GM21786 (cell line): ENCODE measurements at regions not wholly inside any gene's neighbourhood (a gene's known extent, or its start where the extent isn't known, plus 50 kb on each side); places are given as distances from the start of the nearest gene placed in this dataset.
A peak's percentile ranks its signal among the peaks of the same experiment; 100 is the strongest.

ENCODE experiments used
- ATAC-seq: cut with Tn5 transposase; IDR thresholded peaks from one replicate; pipeline ENCODE4 v1.9.1; 2021; ENCODE audit not compliant: unreplicated experiment

DNA sequence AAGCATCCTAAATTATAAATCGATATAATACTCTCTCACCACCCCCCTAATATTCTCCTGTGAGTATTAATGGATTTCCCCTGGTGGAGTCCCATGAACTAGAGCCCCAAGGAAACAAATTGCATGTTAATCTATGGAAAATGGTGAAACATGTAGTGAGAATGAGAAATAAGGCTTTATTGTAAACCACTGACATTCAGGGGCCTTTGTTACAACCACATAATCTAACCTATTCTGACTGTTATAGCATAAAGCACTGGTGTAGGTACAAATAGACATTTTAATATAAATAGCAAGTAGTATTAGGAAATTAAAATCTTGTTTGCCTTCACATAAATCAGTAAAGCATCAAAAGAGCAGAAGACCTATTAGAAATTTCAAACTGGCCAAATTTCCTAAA, 65.3 kb upstream of the TLK1 start:
- ATAC-seq: no peak

DNA sequence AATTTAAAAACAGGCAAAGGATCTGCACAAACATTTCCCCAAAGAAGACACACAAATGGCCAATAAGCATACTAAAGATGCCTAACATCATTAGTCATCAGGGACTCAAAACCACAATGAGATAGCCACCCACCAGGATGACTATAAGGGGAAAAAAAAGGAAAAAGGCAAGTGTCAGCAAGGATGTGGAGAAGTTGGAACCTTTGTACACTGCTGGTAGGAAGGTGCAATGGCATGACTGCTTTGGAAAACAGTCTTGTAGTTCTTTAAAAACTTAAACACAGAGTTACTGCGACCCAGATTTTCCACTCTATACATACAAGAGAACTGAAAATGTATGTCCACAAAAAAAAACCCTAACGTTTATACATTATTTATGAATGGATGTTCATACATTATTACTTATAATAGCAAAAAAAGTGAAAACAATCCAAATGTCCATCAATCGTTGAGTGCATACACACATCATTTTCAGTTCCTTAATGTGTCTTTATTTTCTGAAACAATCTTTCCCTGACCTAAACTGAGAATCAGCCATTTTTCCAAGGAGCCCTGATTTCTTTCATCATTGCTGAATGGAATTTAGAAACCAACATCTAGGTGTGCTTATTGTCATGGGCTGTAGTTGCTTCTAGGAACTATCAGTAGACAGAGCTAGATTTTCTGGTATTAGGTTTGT, 64.7 kb upstream of the TLK1 start:
- ATAC-seq: no peak

GRCh38 chr2:171217330-171217729, 56.6 kb upstream of the TLK1 start:
- no peak for ATAC-seq

DNA sequence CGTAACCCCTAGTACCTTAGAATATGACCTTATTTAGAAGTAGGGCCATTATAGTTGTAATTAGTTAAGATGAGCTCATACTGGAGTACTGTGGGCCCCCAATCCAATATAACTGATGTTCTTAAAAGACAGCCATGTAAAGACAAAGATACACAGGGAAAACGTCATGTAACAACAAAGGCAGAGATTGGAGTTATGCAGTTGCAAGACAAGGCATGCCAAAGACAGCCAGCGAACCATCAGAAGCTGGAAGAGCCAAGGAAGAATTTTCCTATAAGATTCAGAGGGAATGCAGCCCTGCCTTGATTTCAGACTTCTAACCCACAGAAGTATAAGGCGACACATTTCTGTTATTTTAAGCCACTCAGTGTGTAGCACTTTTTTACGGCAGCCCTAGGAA, 55.9 kb upstream of the TLK1 start:
- no peak for ATAC-seq

GRCh38 chr2:171214093-171214492, 53.4 kb upstream of the TLK1 start:
- no peak for ATAC-seq

DNA sequence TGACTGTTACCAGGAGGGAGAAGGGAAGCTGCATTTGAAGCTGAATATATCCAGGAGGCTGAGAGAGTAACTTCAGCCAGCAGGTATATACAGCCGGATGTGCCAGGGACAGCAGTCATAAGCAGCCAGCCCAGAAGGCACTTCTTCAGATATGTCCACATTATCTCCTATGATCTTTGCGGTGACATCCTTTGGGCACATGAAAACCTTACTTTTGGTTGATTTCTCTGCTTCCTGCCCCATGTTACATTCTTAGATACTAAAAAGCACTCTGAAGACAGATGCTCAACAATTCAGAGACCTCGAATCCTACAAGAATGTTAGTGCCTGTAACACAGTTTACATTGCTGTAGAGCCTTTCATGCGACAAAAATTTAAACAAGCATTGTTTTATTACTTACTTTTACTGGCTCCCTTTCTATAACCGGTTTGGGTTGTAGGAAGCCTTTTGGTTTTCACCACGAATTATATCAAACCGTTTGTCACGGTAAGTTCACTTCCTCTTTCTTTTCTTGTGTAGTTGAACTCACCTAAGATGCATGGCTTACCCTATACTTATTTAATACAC, 50.3 kb upstream of the TLK1 start:
- ATAC-seq: peak; percentile 82
